ENCODE measurements at regions not wholly inside any gene's neighbourhood (a gene's known extent, or its start where the extent isn't known, plus 50 kb on each side); places are given as distances from the start of the nearest gene placed in this dataset.

DNA sequence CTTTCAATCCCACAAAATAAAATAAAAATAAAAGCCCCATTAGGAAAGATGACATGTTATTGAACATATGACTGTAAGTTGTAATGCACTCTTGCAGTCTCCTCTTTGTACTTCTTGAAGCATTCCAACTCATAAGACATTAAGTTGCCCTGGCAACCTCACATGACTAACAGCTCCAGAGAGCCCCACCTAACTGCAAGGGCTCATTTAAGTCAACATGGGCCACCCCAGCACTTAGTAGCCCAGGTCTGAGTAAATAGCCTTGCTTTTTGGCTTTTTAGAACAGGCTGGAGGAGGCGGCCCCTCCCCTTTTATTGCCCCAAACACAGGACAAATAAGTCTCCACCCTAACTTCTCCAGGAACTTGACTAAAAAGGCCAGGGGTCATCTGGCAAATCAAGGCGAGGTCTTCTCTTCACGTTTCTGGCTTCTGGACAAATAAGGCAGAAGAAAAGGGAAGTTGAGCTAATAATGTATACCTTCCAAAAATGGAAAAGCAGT, 135.1 kb downstream of the TMCO5A start:
- TF ChIP-seq POLR2AphosphoS5 (IDR thresholded peaks at IDR 0.05) (no peak), POLR2A (IDR thresholded peaks at IDR 0.05) (no peak), CTCF (IDR thresholded peaks at IDR 0.05) (no peak)
